Stimulated activated memory B cell treated with anti-CD40 and anti-IgM and Interleukin-4, amounts not matched to agents 10 μg/mL and 1 μg/mL and 100 μg/mL, for 72 hours (primary cell): ENCODE measurements at regions not wholly inside any gene's neighbourhood (a gene's known extent, or its start where the extent isn't known, plus 50 kb on each side); places are given as distances from the start of the nearest gene placed in this dataset.

ENCODE experiments used
- ATAC-seq: fragments of 150-1000 bp; cut with Tn5 transposase; 2 replicates; pipeline ENCODE4 v1.10.0; 2021
- H3K27ac Mint-ChIP-seq: one replicate; pipeline ENCODE4 v1.8.0; 2022; ENCODE audit warnings: mild to moderate bottlenecking, mixed read lengths
- H3K27me3 Mint-ChIP-seq: one replicate; pipeline ENCODE4 v1.8.0; 2022; ENCODE audit warnings: mixed read lengths
- H3K36me3 Mint-ChIP-seq: one replicate; pipeline ENCODE4 v1.8.0; 2022; ENCODE audit warnings: mixed read lengths
- H3K4me1 Mint-ChIP-seq: one replicate; pipeline ENCODE4 v1.8.0; 2022; ENCODE audit warnings: mixed read lengths
- H3K4me3 Mint-ChIP-seq: one replicate; pipeline ENCODE4 v1.8.0; 2022; ENCODE audit warnings: mild to moderate bottlenecking, moderate library complexity, mixed read lengths
- H3K9me3 Mint-ChIP-seq: one replicate; pipeline ENCODE4 v1.8.0; 2022; ENCODE audit warnings: mixed read lengths

GRCh38 chr20:39503902-39504709 lies 542.0 kb downstream of the DHX35 start:
- no peaks in the 10 kb centered on the region for H3K9me3 Mint-ChIP-seq
- H3K36me3 Mint-ChIP-seq: no peaks in the 10 kb centered on the region
- no peak overlapping the region for H3K4me3 Mint-ChIP-seq

DNA sequence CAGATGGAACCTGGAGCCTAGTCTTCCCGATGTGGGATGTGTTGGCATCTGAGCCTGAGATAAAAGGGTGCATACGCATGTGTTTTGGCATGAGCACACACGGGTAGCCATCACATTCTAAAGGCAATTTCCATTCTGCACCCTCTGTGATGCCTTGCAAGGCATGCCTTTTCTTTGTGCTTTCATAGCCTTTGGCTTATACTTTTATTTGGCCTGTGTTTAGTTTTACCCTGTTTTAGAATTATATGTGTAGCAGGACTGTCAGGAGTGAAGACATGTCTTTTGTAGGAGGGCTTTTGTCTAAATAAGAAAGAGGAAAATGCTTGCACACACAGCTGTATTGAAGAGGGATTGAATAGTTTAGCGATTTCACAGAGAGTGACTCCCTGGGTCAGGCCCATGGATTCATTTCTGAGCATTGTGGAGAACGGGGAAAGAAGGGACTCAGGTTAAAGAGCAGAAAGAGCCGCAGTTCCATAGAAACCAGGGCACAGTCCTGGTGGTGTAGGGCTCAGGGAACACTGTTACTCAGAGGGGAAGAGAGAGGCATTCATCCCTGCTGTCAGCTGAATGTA lies 530.2 kb downstream of the DHX35 start:
- Mint-ChIP-seq H3K36me3 (no peaks in the 10 kb centered on the region), H3K4me3 (no peak overlapping the region), H3K27ac (no peak overlapping the region), H3K9me3 (peaks cover 8% of the 10 kb centered on the region), H3K4me1 (no peaks in the 10 kb centered on the region), H3K27me3 (no peaks in the 10 kb centered on the region)
- ATAC-seq: no peak

More at GRCh38 chr20:39503902-39504709, 542.0 kb downstream of the DHX35 start:
- Mint-ChIP-seq H3K27me3 (no peaks in the 10 kb centered on the region), H3K27ac (no peak overlapping the region), H3K4me1 (no peaks in the 10 kb centered on the region)
- no peak for ATAC-seq

GRCh38 chr20:39491711-39492110 lies 529.6 kb downstream of the DHX35 start:
- peaks cover 5% of the 10 kb centered on the region for H3K9me3 Mint-ChIP-seq
- H3K36me3 Mint-ChIP-seq: no peaks in the 10 kb centered on the region
- H3K27me3 Mint-ChIP-seq: no peaks in the 10 kb centered on the region
- no peak overlapping the region for H3K27ac Mint-ChIP-seq
- H3K4me3 Mint-ChIP-seq: no peak overlapping the region
- ATAC-seq: no peak
- H3K4me1 Mint-ChIP-seq: no peaks in the 10 kb centered on the region

DNA sequence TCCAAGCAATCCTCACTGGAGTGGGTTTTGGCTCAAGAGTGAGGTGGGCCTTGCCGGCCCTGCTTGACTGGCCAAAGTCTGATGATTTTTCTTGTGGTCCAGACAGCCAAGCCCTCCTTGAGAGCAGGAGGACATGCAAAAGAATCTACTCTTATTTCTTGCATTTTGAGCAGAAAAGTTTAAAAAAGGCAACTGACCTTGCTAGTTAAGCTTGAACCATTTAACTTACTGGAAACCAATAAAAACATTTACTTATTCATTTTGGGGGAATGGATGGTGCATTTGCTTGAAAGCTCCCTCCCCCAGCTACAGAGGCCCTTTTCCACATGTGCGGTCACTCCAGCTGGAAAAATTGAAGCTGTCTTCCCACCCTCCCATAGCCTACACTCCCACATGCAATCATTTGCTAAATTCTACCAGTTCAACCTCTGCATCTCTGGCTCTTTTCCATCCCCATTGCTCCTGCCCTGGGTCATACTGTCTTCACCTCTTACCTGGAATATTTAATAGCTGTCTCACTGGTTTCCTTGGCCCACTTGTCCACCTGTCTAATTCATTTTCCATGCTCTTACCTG lies 527.9 kb downstream of the DHX35 start:
- Mint-ChIP-seq H3K36me3 (no peaks in the 10 kb centered on the region), H3K4me3 (no peak overlapping the region), H3K9me3 (peaks cover 2% of the 10 kb centered on the region), H3K27me3 (no peaks in the 10 kb centered on the region), H3K4me1 (no peaks in the 10 kb centered on the region), H3K27ac (no peak overlapping the region)
- ATAC-seq: no peak

DNA sequence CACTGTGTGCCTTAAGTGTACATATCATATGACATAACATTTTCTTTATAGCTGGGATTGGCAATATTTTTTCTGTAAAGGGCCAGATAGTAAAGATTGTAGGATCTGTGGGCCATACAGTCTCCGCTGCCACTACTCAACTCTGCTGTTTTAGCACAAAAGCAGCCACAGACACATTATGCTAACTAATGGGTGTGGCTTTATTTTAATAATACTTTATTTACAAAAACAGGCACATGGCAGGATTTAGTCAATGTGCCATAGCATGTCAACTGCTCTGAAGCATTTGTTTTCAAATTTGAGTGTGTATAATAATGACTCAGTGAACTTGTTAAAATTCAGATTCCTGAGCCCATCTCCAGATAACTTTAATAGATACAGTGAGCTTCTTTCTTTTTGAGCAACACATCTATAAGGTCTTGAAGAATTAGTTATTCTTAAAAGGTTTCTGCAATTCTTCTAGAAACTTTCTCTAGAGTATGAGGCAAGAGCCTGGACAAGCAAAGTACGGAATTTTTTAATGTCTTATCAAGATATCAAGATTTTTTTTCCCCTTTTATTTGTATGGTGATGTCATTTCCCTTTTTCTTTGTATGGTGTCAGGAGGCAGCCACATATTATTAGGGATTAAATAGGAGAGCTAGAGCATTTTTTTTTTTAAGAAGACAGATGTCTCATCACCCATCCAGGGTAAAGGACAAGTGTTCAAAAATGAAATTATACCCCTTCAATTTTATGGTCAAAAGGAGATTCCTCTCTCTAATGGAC lies 518.3 kb downstream of the DHX35 start:
- no peak overlapping the region for H3K4me3 Mint-ChIP-seq
- no peak for ATAC-seq
- H3K27ac Mint-ChIP-seq: no peak overlapping the region
- H3K36me3 Mint-ChIP-seq: no peaks in the 10 kb centered on the region
- no peaks in the 10 kb centered on the region for H3K27me3 Mint-ChIP-seq
- no peaks in the 10 kb centered on the region for H3K9me3 Mint-ChIP-seq
- no peaks in the 10 kb centered on the region for H3K4me1 Mint-ChIP-seq

DNA sequence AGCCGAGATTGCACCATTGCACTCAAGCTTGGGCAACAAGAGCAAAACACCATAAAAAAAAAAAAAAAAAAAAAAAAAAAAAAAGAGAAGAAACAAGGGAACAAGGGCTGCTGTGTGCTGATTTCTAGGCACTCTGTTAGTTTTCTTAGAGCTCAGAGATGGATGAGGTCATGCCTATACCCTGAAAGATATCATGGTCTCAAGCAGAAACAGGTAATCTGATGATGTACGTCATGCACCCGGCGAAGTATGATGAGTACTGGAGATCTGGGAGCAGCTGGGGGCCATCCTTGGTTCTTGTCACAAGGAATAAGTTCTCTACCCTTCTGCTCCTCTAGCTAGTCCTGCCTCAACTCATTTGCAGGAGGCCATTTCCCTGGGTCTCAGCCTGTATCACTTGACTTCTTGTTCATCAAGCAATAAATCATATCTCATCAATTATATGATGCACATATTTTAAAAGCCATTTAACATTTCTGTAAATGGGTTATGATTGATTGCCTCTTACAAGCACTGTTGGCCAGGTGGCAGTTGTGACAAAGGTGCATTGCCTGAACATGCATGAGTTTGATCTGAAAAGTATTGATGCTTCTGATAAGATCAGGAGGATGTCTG lies 517.2 kb downstream of the DHX35 start:
- no peaks in the 10 kb centered on the region for H3K27me3 Mint-ChIP-seq

DNA sequence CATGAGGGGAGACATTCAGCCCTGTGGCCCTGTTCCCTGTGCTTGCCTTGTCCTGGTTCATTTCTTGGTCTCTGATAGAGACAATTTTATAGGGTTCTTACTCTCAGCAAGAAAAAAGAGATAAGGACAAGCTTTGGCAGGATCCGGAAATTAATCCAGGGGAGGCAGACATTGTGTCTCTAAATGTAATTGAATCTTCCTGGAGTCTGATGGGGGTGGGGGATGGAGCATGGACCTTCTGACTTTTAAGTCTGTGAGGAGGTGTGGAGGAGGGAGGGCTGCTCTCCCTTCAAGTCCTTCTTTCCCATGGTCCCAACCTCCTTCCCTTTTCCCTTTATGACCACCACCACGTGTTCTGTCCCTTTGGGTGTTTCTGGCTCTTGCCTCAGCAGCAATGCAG lies 512.7 kb downstream of the DHX35 start:
- Mint-ChIP-seq H3K9me3 (no peaks in the 10 kb centered on the region), H3K36me3 (no peaks in the 10 kb centered on the region), H3K27me3 (no peaks in the 10 kb centered on the region), H3K4me3 (no peak overlapping the region), H3K27ac (no peak overlapping the region), H3K4me1 (no peaks in the 10 kb centered on the region)
- ATAC-seq: no peak

More for the DNA sequence above, 517.2 kb downstream of the DHX35 start:
- H3K4me3 Mint-ChIP-seq: no peak overlapping the region
- ATAC-seq: no peak
- H3K9me3 Mint-ChIP-seq: no peaks in the 10 kb centered on the region
- no peaks in the 10 kb centered on the region for H3K4me1 Mint-ChIP-seq
- H3K27ac Mint-ChIP-seq: no peak overlapping the region
- no peaks in the 10 kb centered on the region for H3K36me3 Mint-ChIP-seq

- Mint-ChIP-seq H3K9me3 (no peaks in the 10 kb centered on the region), H3K27ac (no peak overlapping the region), H3K36me3 (no peaks in the 10 kb centered on the region), H3K4me3 (no peak overlapping the region), H3K27me3 (no peaks in the 10 kb centered on the region), H3K4me1 (no peaks in the 10 kb centered on the region)
- ATAC-seq: no peak
Observed at GRCh38 chr20:39473536-39473935, 511.4 kb downstream of the DHX35 start.

DNA sequence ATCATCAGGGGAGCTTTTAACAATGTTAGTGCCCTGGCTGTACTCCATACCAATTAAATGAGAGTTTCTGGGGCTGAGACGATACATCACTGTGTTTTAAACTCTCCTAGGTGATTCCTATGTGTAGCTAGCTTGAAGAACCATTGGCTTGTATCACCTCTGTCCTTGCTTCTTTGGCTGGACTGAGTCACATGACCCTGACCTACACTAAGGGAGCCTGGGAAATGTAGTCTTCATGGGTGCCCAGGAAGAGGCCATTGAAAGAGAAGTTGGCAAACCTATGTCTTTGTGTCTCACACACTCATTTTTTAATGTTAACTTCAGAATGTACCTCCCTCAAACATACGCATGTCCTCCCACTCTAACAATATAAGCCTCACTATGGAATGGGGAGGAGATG lies 506.6 kb downstream of the DHX35 start:
- no peaks in the 10 kb centered on the region for H3K9me3 Mint-ChIP-seq
- no peaks in the 10 kb centered on the region for H3K4me1 Mint-ChIP-seq
- H3K36me3 Mint-ChIP-seq: no peaks in the 10 kb centered on the region
- no peak overlapping the region for H3K27ac Mint-ChIP-seq
- H3K4me3 Mint-ChIP-seq: no peak overlapping the region
- peaks cover 7% of the 10 kb centered on the region for H3K27me3 Mint-ChIP-seq
- ATAC-seq: no peak

- Mint-ChIP-seq H3K4me1 (no peaks in the 10 kb centered on the region), H3K36me3 (no peaks in the 10 kb centered on the region), H3K27me3 (peaks cover 12% of the 10 kb centered on the region), H3K27ac (no peak overlapping the region), H3K4me3 (no peak overlapping the region), H3K9me3 (no peaks in the 10 kb centered on the region)
- no peak for ATAC-seq
Observed at GRCh38 chr20:39464238-39464637, 502.1 kb downstream of the DHX35 start.

DNA sequence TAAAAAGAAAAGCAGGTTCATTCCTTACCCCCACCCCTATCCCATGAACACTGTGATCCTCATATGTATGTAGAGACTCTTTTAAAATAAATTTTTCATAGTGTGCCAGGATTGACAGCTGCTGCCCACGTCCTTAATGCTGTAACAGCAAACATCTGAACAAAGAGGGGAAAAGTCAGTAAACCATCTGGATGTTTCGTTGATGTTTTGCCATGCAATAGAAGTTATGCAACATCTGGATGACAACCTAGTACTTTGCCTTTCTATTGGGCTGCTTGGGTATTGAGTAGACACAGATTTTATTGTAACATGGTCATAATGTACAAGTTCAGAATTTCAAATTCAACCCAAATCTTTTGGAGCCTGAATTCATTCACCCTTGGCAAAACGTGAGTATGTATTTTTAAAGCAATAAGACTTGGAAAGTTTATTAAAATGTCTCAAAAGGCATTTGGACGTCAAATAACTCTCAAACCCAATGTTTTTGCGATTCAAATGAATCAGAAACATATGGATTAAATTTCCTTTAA lies 500.3 kb downstream of the DHX35 start:
- Mint-ChIP-seq H3K4me3 (no peak overlapping the region), H3K9me3 (no peaks in the 10 kb centered on the region), H3K36me3 (no peaks in the 10 kb centered on the region), H3K27ac (no peak overlapping the region), H3K27me3 (peaks cover 21% of the 10 kb centered on the region), H3K4me1 (no peaks in the 10 kb centered on the region)
- no peak for ATAC-seq

- H3K4me1 Mint-ChIP-seq: peaks cover 13% of the 10 kb centered on the region
- H3K27ac Mint-ChIP-seq: no peak overlapping the region
- H3K9me3 Mint-ChIP-seq: no peaks in the 10 kb centered on the region
- peaks cover 11% of the 10 kb centered on the region for H3K27me3 Mint-ChIP-seq
- H3K4me3 Mint-ChIP-seq: no peak overlapping the region
- H3K36me3 Mint-ChIP-seq: no peaks in the 10 kb centered on the region
- ATAC-seq: no peak
Observed at GRCh38 chr20:39458452-39458851, 496.3 kb downstream of the DHX35 start.

DNA sequence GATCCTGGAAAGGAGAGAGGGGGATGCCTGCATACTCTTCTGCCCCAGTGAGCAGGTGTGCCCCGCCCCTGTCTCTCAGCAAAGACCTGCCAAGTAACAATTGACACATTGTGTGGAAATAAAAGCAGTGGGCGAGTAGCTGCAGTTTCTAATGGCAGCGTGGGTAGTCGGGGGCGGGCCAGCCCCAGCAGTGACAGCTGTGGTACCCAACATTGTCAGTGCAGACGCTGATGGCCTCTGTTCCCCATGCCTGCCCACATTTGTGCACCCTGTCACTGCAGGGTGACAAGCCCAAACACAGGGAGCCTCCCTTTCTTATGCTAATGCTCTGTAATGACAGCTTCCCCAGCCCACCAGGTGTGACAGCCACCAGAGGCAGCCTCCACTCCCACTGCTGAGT lies 491.7 kb downstream of the DHX35 start:
- no peaks in the 10 kb centered on the region for H3K9me3 Mint-ChIP-seq
- ATAC-seq: peak; percentile 36
- no peak overlapping the region for H3K27ac Mint-ChIP-seq
- peaks cover 35% of the 10 kb centered on the region for H3K4me1 Mint-ChIP-seq
- no peak overlapping the region for H3K4me3 Mint-ChIP-seq
- peaks cover 8% of the 10 kb centered on the region for H3K27me3 Mint-ChIP-seq
- H3K36me3 Mint-ChIP-seq: no peaks in the 10 kb centered on the region

GRCh38 chr20:39452583-39453340 lies 490.6 kb downstream of the DHX35 start:
- Mint-ChIP-seq H3K4me1 (peaks cover 35% of the 10 kb centered on the region), H3K27ac (no peak overlapping the region), H3K4me3 (no peak overlapping the region), H3K9me3 (no peaks in the 10 kb centered on the region), H3K27me3 (peaks cover 1% of the 10 kb centered on the region), H3K36me3 (no peaks in the 10 kb centered on the region)
- peak; percentile 51 for ATAC-seq
